D341Med (cell line): ENCODE measurements at regions not wholly inside any gene's neighbourhood (a gene's known extent, or its start where the extent isn't known, plus 50 kb on each side); places are given as distances from the start of the nearest gene placed in this dataset.
"Not testable (repeated sequence)": the region's sequence is repeated elsewhere in the genome, so short reads cannot be mapped to it uniquely, and the experiment has no call there.

ENCODE experiments used
- DNase-seq: peaks from one replicate; pipeline ENCODE4 v3.0.0; 2012; ENCODE audit warnings: low spot score

DNA sequence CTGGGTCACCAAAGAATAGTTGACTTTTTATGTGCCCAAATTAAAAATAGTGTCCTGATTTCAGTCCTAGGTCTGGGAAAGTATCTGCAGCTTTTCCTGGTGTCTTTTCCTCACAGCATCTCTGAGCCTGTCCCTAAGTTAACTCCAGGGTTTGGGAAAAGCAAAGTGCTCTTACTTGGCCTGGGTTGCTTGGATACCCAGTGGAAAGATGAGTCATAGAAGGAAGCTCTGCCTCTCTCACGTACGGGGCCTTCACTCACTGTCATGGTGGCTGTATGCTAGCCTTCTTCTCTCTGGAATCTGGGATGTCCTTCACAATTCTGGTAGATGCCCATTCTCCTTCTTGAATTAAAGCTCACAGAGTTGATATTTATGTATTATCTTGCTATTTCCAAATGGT, 607.3 kb downstream of the ANKRD50 start:
- DNase-seq: no peak

DNA sequence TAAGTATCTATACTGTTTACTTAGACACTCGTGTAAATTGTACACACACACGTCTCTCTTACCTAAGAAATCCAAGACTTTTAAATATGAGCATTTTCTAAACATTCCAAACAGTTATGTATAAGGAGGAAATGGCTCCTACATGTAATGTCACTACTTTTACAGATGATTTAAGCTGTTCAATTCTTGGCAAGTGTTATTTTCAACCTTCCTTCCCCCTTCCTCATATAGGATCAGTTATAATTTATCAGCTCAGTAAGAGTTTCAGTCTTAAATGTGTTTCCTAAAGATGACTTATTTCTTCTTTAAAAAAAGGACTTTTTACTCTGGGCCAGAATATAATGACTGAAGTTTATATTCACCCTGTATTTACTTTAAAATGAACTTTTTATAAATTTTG, 601.1 kb downstream of the ANKRD50 start:
- no peak for DNase-seq

DNA sequence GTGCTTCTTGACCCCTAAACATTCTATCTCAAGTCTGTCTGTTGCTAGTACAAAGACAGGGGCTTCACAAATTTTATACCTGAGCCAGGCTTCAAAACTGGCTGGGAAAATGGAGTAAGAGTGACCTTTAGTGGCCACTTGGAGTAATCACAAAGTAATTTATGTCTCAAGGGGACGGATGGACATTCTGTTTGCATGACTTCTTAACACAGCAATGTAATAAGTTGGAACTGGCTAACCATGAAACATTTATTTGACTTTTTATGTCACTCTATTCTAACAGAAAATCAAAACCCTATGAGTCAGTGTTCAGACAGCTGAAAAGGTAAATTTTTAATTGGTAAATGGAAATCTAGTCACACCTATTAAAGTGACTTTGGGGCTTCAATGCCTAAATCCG, 600.6 kb downstream of the ANKRD50 start:
- DNase-seq: peak; percentile 47

DNA sequence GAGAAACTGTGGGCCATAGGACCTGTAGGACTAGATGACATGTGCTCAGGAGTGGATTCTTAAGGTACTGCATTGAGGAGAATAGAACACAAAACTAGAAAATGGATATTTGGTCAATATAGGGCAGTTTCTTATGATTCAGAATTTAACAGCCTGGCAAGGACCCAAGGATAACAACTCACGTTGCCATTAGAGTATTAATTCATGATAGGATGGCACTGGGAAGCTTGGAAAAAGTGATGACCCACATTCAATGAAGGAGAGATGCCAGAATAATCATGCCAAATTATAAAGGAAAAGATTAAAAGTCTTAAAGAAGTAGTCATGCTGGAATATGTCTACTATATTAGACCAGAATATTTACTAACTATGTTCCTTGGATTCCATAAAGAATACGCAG, 594.5 kb downstream of the ANKRD50 start:
- no peak for DNase-seq

DNA sequence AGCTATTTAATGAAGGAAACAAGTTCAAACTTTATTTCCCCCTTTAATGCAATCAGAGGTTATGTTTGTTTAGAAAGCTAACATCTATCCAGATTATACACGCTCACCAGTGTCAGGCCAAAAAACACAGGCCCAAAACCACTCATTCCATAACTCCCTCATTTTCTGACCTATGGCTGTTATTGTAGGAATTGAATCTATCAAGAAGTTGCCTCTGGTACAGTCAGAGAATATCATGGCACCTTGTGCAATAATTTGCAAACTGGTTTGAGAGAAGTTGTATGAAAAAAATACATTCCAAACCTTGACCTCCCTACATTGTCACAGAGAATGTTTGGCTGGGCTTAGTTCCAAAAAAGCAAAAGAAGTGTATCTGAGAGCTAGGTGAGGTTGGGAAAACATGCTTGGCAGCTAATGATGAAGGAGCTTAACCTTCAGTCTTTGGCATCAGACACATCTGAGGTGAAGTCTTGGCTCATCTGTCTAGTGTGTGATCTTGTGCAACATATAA, 591.0 kb downstream of the ANKRD50 start:
- DNase-seq: no peak

DNA sequence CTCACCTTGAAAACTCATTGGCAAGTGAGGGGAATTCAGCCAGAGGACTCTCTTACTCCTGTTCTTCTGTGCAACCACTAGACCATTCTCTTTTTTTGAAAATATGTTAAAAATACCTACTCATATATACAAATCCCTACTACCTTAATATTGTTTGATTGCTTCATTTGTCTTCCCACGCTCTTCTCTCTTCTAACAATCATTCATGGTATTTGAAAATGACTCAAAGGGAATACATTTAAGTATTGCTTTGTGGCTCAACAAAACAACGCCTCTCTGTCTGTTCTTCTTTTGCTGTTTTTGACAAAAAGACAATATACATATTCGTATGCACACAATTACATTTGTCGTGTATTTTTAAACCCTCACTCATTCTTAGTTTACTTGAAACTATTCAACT, 589.4 kb downstream of the ANKRD50 start:
- no peak for DNase-seq

DNA sequence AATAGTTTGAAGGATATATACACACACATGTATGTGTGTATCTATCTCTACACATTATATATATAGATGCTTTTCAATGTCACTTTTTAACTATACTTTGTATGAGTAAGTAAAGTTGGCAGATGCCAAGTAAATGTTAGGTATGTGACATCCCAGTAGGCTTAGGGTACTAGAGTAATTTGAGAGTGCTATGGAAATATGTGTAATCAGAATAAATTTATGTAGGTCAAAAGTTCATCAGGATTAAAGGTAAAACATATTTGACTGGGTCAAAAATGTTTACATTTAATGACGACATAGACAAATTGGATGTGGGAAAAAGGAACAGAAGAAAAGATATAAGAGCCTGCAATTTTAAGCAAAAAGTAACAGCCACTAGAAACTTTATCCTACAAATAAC, 588.8 kb downstream of the ANKRD50 start:
- no peak for DNase-seq

DNA sequence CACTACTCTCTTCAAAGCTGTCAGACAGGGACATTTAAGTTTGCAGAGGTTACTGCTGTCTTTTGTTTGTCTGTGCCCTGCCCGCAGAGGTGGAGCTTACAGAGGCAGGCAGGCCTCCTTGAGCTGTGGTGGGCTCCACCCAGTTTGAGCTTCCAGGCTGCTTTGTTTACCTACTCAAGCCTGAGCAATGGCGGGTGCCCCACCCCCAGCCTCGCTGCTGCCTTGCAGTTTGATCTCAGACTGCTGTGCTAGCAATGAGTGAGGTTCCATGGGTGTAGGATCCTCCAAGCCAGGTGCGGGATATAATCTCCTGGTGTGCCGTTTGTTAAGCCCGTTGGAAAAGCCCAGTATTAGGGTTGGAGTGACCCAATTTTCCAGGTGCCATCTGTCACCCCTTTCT, 581.2 kb downstream of the ANKRD50 start:
- DNase-seq: not testable (repeated sequence)

DNA sequence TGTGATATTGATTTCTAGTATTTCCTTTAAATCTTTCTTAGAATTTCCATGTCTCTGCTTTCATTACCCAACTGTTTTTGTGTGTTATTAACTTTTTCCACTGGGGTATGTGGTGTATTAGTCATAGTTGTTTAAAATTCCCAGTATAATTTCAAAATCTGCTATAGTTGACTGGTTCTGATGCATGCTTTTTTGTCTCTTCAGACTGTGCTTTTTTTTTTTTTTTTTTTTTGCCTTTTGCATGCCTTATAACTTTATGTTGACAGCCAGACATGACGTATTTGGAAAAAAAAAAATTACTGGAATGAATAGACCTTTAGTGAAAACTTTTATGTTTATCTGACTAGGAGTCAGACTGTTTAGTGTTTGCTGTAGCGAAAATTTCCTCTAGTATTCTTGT, 580.4 kb downstream of the ANKRD50 start:
- DNase-seq: no peak

DNA sequence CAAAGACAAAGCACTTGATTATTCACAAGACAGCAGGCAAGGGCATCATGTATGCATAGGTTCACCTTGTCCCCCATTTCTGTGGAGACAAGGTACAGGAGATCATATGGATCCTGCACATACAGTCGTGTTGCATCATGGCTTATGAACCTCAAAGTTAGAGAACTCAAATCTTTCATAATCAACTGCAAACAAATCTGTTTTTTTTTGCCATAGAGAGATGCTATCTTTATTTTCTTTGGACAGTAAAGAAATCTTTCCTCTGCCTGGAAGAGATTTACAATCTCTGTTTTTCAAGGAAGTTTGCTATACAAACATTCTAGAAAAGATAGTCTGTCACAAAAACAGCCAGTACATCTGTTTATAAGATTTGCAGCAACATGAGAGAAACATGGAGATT, 578.8 kb downstream of the ANKRD50 start:
- no peak for DNase-seq

DNA sequence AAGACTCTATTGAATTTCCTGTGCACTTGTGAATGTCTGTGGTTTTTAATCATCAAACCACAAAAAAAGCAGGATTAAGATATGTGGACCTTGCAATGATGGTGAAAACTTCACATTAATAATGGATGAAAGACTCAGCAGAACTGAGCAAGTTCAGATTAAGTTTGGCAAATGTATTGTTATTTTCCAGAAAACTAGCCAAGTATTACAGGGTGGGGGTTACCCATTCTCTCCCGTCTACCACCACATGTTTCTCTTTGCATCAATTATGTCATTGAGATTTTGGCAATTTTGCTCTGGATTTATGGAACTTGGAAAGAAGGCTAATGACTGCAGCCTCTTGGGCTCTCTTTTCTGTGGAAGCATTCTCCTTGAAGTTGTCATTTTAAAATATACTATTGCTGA, 577.1 kb downstream of the ANKRD50 start:
- no peak for DNase-seq

DNA sequence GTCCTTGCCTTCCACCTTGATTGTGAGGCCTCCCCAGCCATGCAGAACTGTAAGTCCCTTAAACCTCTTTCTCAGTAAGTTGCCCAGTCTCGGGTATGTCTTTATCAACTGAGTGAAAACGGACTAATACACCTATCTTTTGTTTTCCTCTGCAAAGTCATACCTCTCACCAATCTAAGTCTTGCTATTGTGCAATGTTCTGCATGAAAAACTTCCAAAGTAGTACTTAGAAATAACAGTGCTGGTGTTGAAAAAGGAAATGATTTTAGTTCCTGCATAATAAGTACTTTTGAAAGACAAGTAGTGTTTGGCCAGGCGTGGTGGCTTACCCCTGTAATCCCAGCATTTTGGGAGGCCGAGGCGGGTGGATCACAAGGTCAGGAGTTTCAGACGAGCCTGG, 573.5 kb downstream of the ANKRD50 start:
- DNase-seq: no peak

DNA sequence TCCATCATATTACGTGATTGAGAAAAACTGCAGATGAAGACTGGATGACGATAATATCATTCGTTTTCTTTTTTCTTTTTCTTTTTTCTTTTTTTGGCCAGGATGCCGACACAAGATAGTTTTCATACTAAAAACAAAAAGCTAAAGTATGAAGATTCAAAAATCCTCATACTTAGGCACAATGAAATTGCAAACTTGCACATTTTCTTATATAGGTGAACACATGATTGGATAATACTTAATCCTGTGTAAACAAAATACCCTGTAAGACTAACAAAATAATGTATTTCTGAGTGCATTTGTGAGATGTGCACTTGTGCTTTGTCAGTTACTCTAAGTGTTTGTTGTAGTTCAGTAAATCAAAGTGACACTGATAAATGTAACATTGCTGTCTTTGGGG, 568.9 kb downstream of the ANKRD50 start:
- DNase-seq: no peak

DNA sequence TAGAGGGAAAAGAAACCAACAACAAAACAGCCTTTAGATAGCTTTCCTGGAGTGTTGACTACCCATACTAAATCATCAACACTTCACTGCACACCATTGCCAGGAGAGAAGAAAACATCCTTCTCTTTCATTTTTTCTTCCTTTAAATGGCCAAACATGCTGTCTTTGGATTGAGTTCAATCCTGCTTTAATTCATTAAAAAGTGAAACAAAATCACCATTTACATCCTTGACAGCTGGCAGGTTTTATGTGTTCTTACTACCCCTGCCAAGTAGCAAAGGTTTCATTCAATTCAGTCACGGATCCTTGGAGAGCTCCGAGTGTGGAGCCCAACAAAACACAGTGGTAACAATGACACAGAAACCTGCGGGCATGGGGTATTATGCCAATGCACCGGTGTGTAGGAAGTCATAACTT, 568.3 kb downstream of the ANKRD50 start:
- DNase-seq: peak; percentile 28

DNA sequence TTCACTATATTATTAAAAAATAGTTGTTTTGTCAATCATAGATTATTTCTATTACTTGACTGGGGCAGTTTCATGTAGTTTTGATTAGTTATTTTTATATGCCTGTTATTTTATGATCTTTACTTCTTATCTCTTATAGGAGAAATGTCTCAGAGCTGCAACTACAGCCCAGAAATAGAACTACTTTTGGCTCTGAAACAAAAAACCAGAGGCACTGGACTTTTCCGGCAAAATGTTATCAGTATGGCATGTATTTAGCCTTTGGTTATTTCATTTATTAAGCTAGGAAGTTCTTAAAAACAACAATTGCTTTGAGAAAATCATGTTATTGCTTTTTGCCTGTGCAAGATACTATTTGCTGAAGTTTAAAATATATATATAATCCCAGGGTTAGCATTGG, 566.5 kb downstream of the ANKRD50 start:
- DNase-seq: no peak

DNA sequence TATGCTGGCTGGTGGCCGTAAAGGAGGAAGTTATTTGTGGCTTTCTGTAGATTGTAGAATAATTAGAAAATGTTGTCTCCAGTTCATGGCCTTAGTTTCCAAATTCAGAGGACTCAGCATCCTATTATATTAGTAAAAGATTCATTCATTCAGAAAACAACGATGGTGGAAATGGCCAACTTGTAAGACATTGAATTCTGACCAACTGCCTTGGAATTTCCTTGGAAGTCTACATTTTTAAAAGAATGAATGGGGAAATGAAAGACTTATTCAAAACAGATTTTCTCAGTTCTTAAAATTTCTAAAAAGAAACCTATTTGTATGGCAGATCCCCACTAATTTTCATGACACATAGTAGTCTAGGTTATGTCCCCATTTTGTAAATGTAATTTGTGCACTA, 561.5 kb downstream of the ANKRD50 start:
- no peak for DNase-seq

DNA sequence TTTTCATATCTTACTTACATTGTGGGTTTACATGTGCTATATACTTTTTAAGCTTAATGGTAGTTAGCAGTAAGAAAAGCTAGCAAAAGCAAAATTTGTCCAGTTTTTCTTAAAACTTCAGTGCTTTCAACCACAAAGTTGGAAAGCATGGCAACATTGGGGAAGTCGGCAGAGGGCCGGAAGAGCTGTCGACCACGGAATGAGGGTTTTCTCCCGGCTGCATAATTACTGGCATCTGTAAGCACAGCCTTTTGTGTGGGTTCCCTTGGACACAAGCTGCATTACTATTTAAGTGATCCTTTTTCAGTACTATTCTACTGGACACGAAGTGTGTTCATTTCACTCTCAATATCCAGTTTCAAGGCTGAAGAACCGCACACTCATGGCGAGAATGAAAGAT, 560.4 kb downstream of the ANKRD50 start:
- no peak for DNase-seq

DNA sequence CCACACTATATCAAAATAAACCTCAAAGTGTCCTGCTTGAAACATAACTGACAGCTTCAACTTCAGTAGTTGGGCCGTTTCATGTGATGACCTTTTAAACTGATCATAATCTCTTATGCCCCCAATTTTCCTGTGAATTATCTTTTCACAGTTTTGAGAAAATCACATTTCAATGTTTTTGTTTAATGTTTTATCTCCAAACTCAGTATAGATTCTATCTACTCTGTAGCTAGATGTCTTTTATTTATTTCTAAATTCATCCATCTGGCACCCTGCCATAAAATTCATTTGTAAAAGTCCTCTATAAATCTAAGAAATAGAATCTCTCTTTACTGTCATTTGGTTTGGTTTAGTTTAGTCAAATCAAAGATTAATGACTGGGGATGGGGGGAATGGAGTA, 557.3 kb downstream of the ANKRD50 start:
- DNase-seq: no peak

DNA sequence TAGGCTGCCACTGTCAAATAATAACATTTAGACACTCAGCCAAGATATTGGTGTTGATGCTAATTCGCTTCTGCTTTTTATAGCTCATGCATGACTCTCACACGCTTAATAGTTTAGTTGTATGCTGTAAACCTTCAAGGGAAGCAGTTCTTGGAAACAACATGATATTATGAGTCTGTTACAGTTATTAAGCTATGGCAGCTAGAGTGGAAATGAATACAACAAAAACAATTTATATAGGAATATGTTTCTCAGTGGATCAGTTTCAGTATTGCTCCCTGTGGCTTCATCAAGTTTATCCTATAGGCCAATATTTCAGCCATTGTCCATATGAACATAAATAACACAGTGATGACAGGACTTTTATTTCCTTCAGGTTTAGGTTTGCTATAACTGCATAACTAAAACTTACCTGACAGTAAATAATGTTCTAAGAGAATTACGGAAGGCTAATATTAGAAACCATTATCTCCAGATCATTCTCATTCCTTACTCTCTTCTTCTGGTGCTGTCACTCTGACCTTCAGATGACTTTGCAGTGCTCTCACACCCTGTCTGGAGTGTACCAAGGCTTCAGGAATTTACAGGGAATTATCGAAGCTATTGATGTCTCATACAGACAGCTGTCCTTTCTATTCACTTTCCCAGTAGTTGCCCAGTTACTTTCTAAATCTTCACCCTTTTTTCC, 555.0 kb downstream of the ANKRD50 start:
- DNase-seq: no peak

DNA sequence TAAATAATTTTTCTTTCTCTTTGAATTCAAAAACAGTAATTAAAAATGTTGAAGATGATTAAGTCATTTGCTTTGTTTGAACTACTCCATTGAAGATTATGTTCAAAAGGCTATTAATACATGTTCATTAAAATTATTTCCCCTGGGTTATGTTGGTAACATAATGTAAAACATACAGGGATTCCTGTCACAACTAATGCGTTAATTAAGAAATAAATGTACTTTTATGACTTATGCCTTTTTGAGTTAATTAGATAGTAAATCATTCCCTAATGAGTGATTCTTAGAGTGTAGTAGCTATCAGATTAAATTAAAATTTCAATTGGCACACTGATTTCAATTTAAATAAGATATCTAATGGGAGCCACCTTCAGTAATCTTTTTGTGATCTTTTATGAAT, 549.1 kb downstream of the ANKRD50 start:
- DNase-seq: no peak

DNA sequence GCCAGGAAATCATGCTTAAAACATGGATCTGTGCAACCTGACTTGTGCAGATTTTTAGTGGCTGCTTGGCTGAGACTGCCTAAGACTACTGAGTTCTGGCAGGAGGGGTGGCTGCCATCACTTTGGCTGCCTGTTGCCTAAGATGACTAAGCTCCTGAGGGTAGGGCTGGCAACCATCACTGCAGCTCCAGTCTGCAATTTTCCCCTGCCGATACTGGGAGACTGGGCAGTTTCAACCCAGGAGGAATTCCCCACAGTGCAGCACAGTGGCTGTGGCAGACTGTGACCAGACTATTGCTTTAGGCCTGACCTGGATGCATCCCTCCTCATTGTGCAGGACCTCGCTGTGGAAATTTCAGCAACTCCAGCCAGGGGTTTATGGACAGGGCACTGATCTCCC, 544.9 kb downstream of the ANKRD50 start:
- no peak for DNase-seq

DNA sequence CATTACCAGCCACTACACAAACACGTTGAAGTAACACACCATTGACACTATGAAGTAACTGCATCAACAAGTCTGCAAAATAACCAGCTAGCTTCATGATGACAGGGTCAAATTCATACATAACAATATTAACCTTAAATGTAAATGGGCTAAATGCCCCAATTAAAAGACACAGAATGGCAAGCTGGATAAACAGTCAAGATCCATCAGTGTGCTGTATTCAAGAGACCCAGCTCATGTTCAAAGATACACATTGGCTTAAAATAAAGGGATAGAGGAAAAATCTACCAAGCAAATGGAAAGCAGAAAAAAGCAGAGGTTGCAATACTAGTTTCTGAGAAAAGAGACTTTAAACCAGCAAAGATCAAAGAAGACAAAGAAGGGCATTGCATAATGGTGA, 543.0 kb downstream of the ANKRD50 start:
- DNase-seq: not testable (repeated sequence)

DNA sequence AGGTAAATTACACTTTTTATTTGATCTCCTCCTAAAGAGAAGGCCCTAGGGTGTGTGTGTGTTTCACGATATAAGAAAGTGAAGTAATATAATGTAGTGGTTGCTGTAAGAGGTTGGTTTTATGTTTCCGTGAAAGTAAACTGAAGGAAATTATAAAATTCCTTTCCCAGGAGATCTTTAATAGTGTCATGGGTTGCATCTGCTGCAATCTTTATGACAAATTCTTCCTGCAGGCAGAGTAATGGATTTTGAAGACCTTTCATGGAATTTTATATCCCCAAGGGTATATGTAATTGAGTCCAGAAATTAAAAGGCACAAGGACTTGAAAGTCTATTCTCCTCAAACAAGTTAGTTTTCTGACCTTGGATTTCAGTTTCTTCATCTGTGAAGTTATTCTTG, 538.6 kb downstream of the ANKRD50 start:
- DNase-seq: no peak

DNA sequence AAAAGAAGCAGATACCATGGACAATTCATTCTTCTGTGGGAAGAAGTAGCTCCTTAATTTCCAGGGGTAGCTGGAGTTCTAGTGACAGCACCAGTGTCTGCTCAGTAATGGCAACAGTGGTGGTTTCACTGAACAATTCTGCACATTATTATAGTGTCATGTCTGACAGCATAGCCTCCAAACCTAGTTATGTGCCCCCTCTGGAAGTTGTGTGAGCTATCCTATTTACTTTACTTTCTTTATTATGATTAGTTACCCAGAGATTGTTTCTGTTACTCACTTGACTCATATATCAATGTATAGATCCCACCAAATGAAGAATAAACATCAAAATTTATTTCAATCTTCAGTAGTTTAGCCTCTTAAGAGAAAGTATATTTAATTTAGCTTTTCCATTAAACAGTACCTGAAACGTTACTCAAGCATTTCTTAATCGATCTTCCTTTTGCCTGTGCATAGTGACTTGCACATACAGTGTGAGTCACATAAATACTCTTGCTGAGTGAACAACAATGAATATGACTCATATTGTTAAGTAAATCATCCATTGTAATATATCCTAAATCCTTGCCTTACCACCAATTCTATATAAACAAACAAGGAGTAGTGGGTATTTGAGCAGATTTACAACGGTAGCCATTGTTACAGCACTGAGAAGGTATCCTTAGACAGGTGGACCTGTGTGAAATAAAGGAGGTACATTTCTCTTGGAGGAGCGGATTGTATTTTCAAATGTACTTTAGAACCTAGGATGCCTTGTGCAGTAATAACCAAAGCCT, 534.7 kb downstream of the ANKRD50 start:
- DNase-seq: no peak
